ENCODE measurements at regions not wholly inside any gene's neighbourhood (a gene's known extent, or its start where the extent isn't known, plus 50 kb on each side); places are given as distances from the start of the nearest gene placed in this dataset.

DNA sequence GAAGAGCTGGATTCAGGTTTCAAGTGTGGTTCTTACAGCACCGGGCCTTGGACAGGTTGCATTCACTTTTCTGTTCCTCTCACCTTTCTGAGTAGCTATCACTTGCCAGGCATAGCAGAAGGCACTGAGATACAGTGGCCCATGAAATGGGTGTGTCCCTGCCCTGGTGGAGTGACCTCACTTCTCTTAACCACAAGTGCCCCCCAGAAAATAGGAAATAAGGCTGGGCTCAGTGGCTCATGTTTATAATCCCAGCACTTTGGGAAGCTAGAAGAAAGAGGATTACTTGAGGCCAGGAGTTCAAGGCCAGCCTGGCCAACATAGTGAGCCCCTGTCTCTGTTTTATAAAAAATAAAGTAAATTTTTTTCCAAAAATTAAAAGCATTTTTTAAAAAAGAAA is 101.7 kb upstream of the KIT start:
- TF ChIP-seq POLR2A (IDR thresholded peaks at IDR 0.05; ENCODE audit: low read length) (no peak), GATA1 (IDR thresholded peaks at IDR 0.05; ENCODE audit: low read depth, low read length) (no peak)
